HepG2 (cell line): ENCODE measurements at regions not wholly inside any gene's neighbourhood (a gene's known extent, or its start where the extent isn't known, plus 50 kb on each side); places are given as distances from the start of the nearest gene placed in this dataset.

ENCODE experiments used
- ATAC-seq: fragments of 200-7000 bp; cut with Tn5 transposase; 3 replicates; pipeline ENCODE4 v1.9.1; 2020; ENCODE audit warnings: mild to moderate bottlenecking, moderate library complexity
- BruUV-seq: library from RNA; stranded (reverse); fragments of 400-500 nt; replicated peaks from 2 replicates; lab custom pipeline; 2021; lab: Mats Ljungman, UMichigan
- CTCF ChIA-PET: fragments of 300-600 bp; formaldehyde crosslinking; extraction: SDS; loops from one replicate; lab custom pipeline; 2021; ENCODE audit warnings: low total read pairs, inconsistent platforms, low intra/inter-chr PET ratio; lab: Yijun Ruan, JAX
- POLR2A ChIA-PET: fragments of 350-600 bp; sonication (Branson Sonifier 250); formaldehyde crosslinking; loops from one replicate; lab custom pipeline; 2020; ENCODE audit warnings: antibody characterized with exemption, inconsistent platforms; lab: Yijun Ruan, JAX
- DNase-seq: peaks from one replicate; pipeline ENCODE4 v3.0.0-alpha.2; 2015; ENCODE audit warnings: low spot score
- FAIRE-seq: peaks from 3 replicates; lab custom pipeline; 2011; peaks lifted over from hg19 to GRCh38; lab: Jason Lieb, UNC
- H2AFZ ChIP-seq: one replicate; pipeline ENCODE4 v1.6.1; 2011; ENCODE audit warnings: low read length, inconsistent platforms
- H3K27ac ChIP-seq: fragments of 300-600 bp; 3 replicates; pipeline ENCODE4 v1.8.0; 2011; ENCODE audit warnings: mixed run types, mild to moderate bottlenecking, mixed read lengths, low read length, inconsistent platforms; ENCODE audit not compliant: insufficient read depth; ENCODE audit errors: extremely low read length
- H3K27me3 ChIP-seq, 2 experiments: fragments of 200-600 bp in 1 of 2; 2 replicates in 1 of 2; 3 replicates in 1 of 2; pipeline versions ENCODE4 v1.6.0 to v1.8.0; 2011; ENCODE audit warnings: low read length in 2 of 2, mild to moderate bottlenecking in 2 of 2, moderate library complexity in 2 of 2, inconsistent platforms in 1 of 2; ENCODE audit not compliant: insufficient read depth in 2 of 2, control insufficient read depth in 1 of 2
- H3K36me3 ChIP-seq, 2 experiments: fragments of 200-600 bp in 1 of 2; replicated peaks in 1 of 2; 2 replicates in 1 of 2; 3 replicates in 1 of 2; pipeline versions ENCODE4 v1.5.1 to v1.8.0; 2011; ENCODE audit warnings: low read length in 2 of 2, inconsistent platforms in 1 of 2; ENCODE audit not compliant: insufficient read depth in 2 of 2, control insufficient read depth in 1 of 2
- H3K4me1 ChIP-seq: 2 replicates; pipeline ENCODE4 v1.5.1; 2012; ENCODE audit warnings: low read length, inconsistent platforms; ENCODE audit not compliant: insufficient read depth
- H3K4me2 ChIP-seq: 2 replicates; pipeline ENCODE4 v1.6.0; 2011; ENCODE audit warnings: low read depth, low read length, inconsistent platforms
- H3K4me3 ChIP-seq, 3 experiments: fragments of 200-600 bp in 1 of 3; sonication (generic), shearing (Covaris generic) in 1 of 3; replicated peaks in 1 of 3; 2 replicates each; pipeline ENCODE4 v1.5.1; 2011 to 2016; ENCODE audit warnings: low read length in 3 of 3, inconsistent platforms in 2 of 3, low read depth in 2 of 3, mild to moderate bottlenecking in 2 of 3, control low read depth in 1 of 3, mixed read lengths in 1 of 3; ENCODE audit not compliant: insufficient read depth in 1 of 3
- H3K79me2 ChIP-seq: one replicate; pipeline ENCODE4 v1.6.1; 2011; ENCODE audit warnings: low read length, inconsistent platforms; ENCODE audit not compliant: insufficient read depth
- H3K9ac ChIP-seq: 2 replicates; pipeline ENCODE4 v1.6.0; 2011; ENCODE audit warnings: mild to moderate bottlenecking, low read depth, low read length, inconsistent platforms; ENCODE audit not compliant: insufficient read depth
- H3K9me3 ChIP-seq: 2 replicates; pipeline ENCODE4 v1.5.1; 2012; ENCODE audit warnings: mild to moderate bottlenecking, low read length
- H4K20me1 ChIP-seq: 2 replicates; pipeline ENCODE4 v1.6.0; 2011; ENCODE audit warnings: inconsistent platforms, mild to moderate bottlenecking, low read length, moderate library complexity; ENCODE audit not compliant: insufficient read depth
- AGO1 ChIP-seq: fragments of 200-400 bp; formaldehyde crosslinking; IDR thresholded peaks from 2 replicates; pipeline ENCODE4 v1.6.1; 2017; ENCODE audit warnings: mild to moderate bottlenecking, low read depth, low read length, moderate library complexity; ENCODE audit not compliant: poor library complexity, severe bottlenecking
- DNMT3B ChIP-seq: conservative IDR thresholded peaks from 2 replicates; pipeline ENCODE4 v1.6.1; 2016; ENCODE audit warnings: missing biosample characterization, control low read depth
- HDAC6 ChIP-seq: fragments of 200-600 bp; sonication (generic); IDR thresholded peaks from 2 replicates; pipeline ENCODE4 v1.7.0; 2017; ENCODE audit warnings: mild to moderate bottlenecking, antibody characterized with exemption, low read length, low read depth
- LCORL ChIP-seq, 2 experiments: fragments of 450-650 bp in 1 of 2; sonication (generic) in 1 of 2; formaldehyde crosslinking in 1 of 2; IDR thresholded peaks; 2 replicates each; pipeline versions ENCODE4 v1.5.0 to v1.6.1; 2017 to 2020; ENCODE audit warnings: antibody characterized with exemption in 1 of 2, missing genetic modification reagents in 1 of 2
- PHB2 ChIP-seq: fragments of 450-650 bp; IDR thresholded peaks from 2 replicates; pipeline ENCODE4 v1.6.1; 2018; ENCODE audit not compliant: partially characterized antibody
- PRPF4 ChIP-seq: fragments of 200-400 bp; formaldehyde crosslinking; IDR thresholded peaks from 2 replicates; pipeline ENCODE4 v1.6.1; 2016; ENCODE audit warnings: low read length, low read depth; ENCODE audit not compliant: poor library complexity, severe bottlenecking
- PTBP1 ChIP-seq: fragments of 200-400 bp; formaldehyde crosslinking; IDR thresholded peaks from 2 replicates; pipeline ENCODE4 v1.6.1; 2018; ENCODE audit warnings: low read length, low read depth; ENCODE audit not compliant: poor library complexity, severe bottlenecking
- SMAD9 ChIP-seq: sonication (generic); formaldehyde crosslinking; IDR thresholded peaks from 2 replicates; pipeline ENCODE4 v1.5.1; 2020; ENCODE audit warnings: mild to moderate bottlenecking, missing genetic modification reagents
- SMYD3 ChIP-seq: sonication (generic); formaldehyde crosslinking; IDR thresholded peaks from 2 replicates; pipeline ENCODE4 v1.8.1; 2023; ENCODE audit warnings: mild to moderate bottlenecking, missing genetic modification reagents
- SYNCRIP ChIP-seq: fragments of 200-400 bp; formaldehyde crosslinking; IDR thresholded peaks from 2 replicates; pipeline ENCODE4 v1.6.1; 2018; ENCODE audit warnings: mild to moderate bottlenecking, low read depth, low read length; ENCODE audit not compliant: insufficient read depth
- TRIM22 ChIP-seq: fragments of 450-650 bp; IDR thresholded peaks from 2 replicates; pipeline ENCODE4 v1.6.1; 2017
- ZBTB21 ChIP-seq: sonication (generic); formaldehyde crosslinking; IDR thresholded peaks from 2 replicates; pipeline ENCODE4 v1.4.0; 2020; ENCODE audit warnings: missing genetic modification reagents
- ZFP36L2 ChIP-seq: sonication (generic); formaldehyde crosslinking; IDR thresholded peaks from 2 replicates; pipeline ENCODE4 v1.4.0; 2020; ENCODE audit warnings: missing genetic modification reagents
- ZNF547 ChIP-seq: sonication (generic); formaldehyde crosslinking; IDR thresholded peaks from 2 replicates; pipeline ENCODE4 v1.5.1; 2020; ENCODE audit warnings: mild to moderate bottlenecking, missing genetic modification reagents
- ZSCAN9 ChIP-seq: IDR thresholded peaks from 2 replicates; pipeline ENCODE4 v1.6.1; 2016; ENCODE audit warnings: borderline replicate concordance
- WGBS: methylation state at CpG from one replicate; pipeline ENCODE4 v1.1.6; 2017; ENCODE audit warnings: low lambda C conversion rate; 5-methylcytosine and 5-hydroxymethylcytosine counted together
- in situ Hi-C: cut with HindIII; loops from 2 replicates; pipeline ENCODE4 v1.10.0; 2017; ENCODE audit warnings: low pct_unique_long_range_greater_than_20kb; ENCODE audit not compliant: extremely low pct_ligation_motif_present
- intact Hi-C: fragments of 100-400 bp; cut with micrococcal nuclease; formaldehyde crosslinking; loops from one replicate; pipeline ENCODE4 v1.10.0; 2022; ENCODE audit not compliant: unreplicated experiment

DNA sequence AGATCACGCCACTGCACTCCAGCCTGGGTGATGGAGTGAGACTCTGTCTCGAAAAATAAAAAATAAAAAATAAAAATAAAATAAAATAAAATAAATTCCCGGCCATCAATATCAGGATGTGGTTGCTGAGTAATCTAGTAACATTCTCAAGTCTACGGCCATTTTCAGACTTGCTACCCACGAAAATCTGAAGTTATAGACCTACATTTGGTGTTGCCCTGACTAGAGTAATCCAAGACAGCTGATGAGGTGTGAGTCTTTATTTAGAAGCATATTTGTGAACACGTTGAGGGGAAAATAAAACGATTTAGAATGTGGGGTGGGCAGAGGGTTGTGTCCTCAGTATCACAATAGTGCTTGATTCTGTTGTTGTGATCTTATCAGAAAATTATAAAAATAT is 130.2 kb upstream of the MID1 start:
- in situ Hi-C loops: no loop called here
- H3K79me2 ChIP-seq: no peaks in the 10 kb centered on the region
- intact Hi-C loops: no loop called here
- no peaks in the 10 kb centered on the region for H4K20me1 ChIP-seq
- no peaks in the 10 kb centered on the region for H3K9me3 ChIP-seq
- ChIA-PET POLR2A (no interaction called here), CTCF (no interaction called here)
- FAIRE-seq (no peak), ATAC-seq (no peak), DNase-seq (no peak)
- no peak overlapping the region for H3K27ac ChIP-seq
- no CpG with 5 or more reads among the region's 7 CpGs for WGBS
- no peak overlapping the region for H3K4me3 ChIP-seq
- no peak overlapping the region for H3K4me2 ChIP-seq
- no peaks in the 10 kb centered on the region for H3K4me1 ChIP-seq
- no TSS peak for BruUV-seq
- no peak overlapping the region for H2AFZ ChIP-seq
- TF ChIP-seq TRIM22 (no peak), PHB2 (no peak), ZNF547 (CRISPR knock-in tag) (no peak), SYNCRIP (no peak), ZBTB21 (CRISPR knock-in tag) (no peak), DNMT3B (no peak), SMAD9 (CRISPR knock-in tag) (no peak), SMYD3 (CRISPR knock-in tag) (no peak), ZFP36L2 (CRISPR knock-in tag) (no peak), ZSCAN9 (CRISPR knock-in tag) (no peak), PRPF4 (no peak), PTBP1 (no peak), HDAC6 (no peak), AGO1 (no peak), LCORL (IDR thresholded peaks at IDR 0.05) (no peak), LCORL (CRISPR knock-in tag; IDR thresholded peaks at IDR 0.05) (no peak)
- no peak overlapping the region for H3K9ac ChIP-seq
- no peaks in the 10 kb centered on the region for H3K27me3 ChIP-seq
- H3K36me3 ChIP-seq: no peaks in the 10 kb centered on the region
